ENCODE measurements at regions not wholly inside any gene's neighbourhood (a gene's known extent, or its start where the extent isn't known, plus 50 kb on each side); places are given as distances from the start of the nearest gene placed in this dataset.

- no peak overlapping the region for H4K8ac ChIP-seq (replicated peaks; ENCODE audit: insufficient read length, low read depth, low read length)
- H3K4me1 ChIP-seq (ENCODE audit: insufficient read depth, low read length), result no peaks in the 10 kb centered on the region
- no peak for TF ChIP-seq CTCF (conservative IDR thresholded peaks at IDR 0.05)
- WGBS (ENCODE audit: extremely low coverage, insufficient read length, low lambda C conversion rate), result no CpG with 5 or more reads among the region's 2 CpGs
- H3K27ac ChIP-seq (ENCODE audit: insufficient read length, low read depth, low read length), result no peak overlapping the region
- Mint-ChIP-seq H3K4me1 (peaks cover 3 to 6% of the 10 kb centered on the region in 2 experiments), H3K9me3 (no peaks in the 10 kb centered on the region; a peak in 1 of 5 replicates), H3K27ac (no peak overlapping the region), H3K36me3 (ENCODE audit: insufficient read depth in 1 of 3, low read depth in 3 of 3) (no peaks in the 10 kb centered on the region), H3K4me3 (no peak overlapping the region), H3K27me3 (ENCODE audit: low read depth) (no peaks in the 10 kb centered on the region)
- no peak overlapping the region for H3K18ac ChIP-seq (ENCODE audit: insufficient read length, low read depth, low read length)
- H3K9ac ChIP-seq (ENCODE audit: extremely low read depth, insufficient read length, low read length), result no peak overlapping the region
- no peak overlapping the region for H4K91ac ChIP-seq (ENCODE audit: insufficient read length, low read depth, low read length)
- no peaks in the 10 kb centered on the region for H3K23me2 ChIP-seq (ENCODE audit: insufficient read length, low read depth, low read length, poor library complexity, severe bottlenecking)
- H3K23ac ChIP-seq (ENCODE audit: insufficient read length, low read depth, low read length), result no peak overlapping the region
- H3K14ac ChIP-seq (ENCODE audit: insufficient read depth, low read length), result no peak overlapping the region
- no peak overlapping the region for H3T11ph ChIP-seq (ENCODE audit: low read length)
- H2BK120ac ChIP-seq (ENCODE audit: low read depth, low read length, poor library complexity, severe bottlenecking), result no peak overlapping the region
- H2BK15ac ChIP-seq (ENCODE audit: low read depth, low read length), result no peak overlapping the region
- no peak overlapping the region for H4K5ac ChIP-seq (ENCODE audit: insufficient read length, low read depth, low read length)
- no peak overlapping the region for H2BK20ac ChIP-seq (ENCODE audit: low read depth, low read length, poor library complexity, severe bottlenecking)
- no peak for DNase-seq
- H3K79me1 ChIP-seq (ENCODE audit: insufficient read depth, low read depth, low read length, poor library complexity, severe bottlenecking), result no peaks in the 10 kb centered on the region
- H2BK5ac ChIP-seq (ENCODE audit: insufficient read length, low read length), result no peak overlapping the region
- H3K56ac ChIP-seq (ENCODE audit: insufficient read length, low read depth, low read length), result no peak overlapping the region
- no peak overlapping the region for H2AK5ac ChIP-seq (ENCODE audit: insufficient read length, low read length)
- H3K4ac ChIP-seq (ENCODE audit: low read depth, low read length), result no peak overlapping the region
- no peaks in the 10 kb centered on the region for H3K27me3 ChIP-seq (ENCODE audit: insufficient read depth, low read length)
- H3K4me2 ChIP-seq (ENCODE audit: insufficient read depth, insufficient read length, low read length), result no peak overlapping the region
- no peak overlapping the region for H2BK12ac ChIP-seq (ENCODE audit: insufficient read length, low read depth, low read length)
- no peak overlapping the region for H2AFZ ChIP-seq (ENCODE audit: low read length)
- H4K20me1 ChIP-seq (ENCODE audit: control insufficient read depth, insufficient read depth, insufficient read length), result no peaks in the 10 kb centered on the region
- H3K79me2 ChIP-seq (ENCODE audit: insufficient read depth, low read length), result no peaks in the 10 kb centered on the region
- H3K9me3 ChIP-seq (ENCODE audit: control insufficient read depth, low read depth, low read length), result no peaks in the 10 kb centered on the region
These were observed 862.8 kb downstream of the FAM181B start for GRCh38 chr11:81870815-81871214.

All from H9 (cell line).